NT2/D1 (cell line): ENCODE measurements at regions not wholly inside any gene's neighbourhood (a gene's known extent, or its start where the extent isn't known, plus 50 kb on each side); places are given as distances from the start of the nearest gene placed in this dataset.

ENCODE experiments used
- DNase-seq: peaks from one replicate; pipeline ENCODE4 v3.0.0-alpha.2; 2011; ENCODE audit warnings: low read depth, low spot score
- H3K27me3 ChIP-seq: 2 replicates; pipeline ENCODE4 v1.6.0; 2011; ENCODE audit warnings: mild to moderate bottlenecking; ENCODE audit not compliant: insufficient read length, insufficient read depth
- H3K36me3 ChIP-seq: 2 replicates; pipeline ENCODE4 v1.6.1; 2011; ENCODE audit warnings: mild to moderate bottlenecking, low read length, mixed read lengths; ENCODE audit not compliant: insufficient read depth, insufficient read length
- H3K4me1 ChIP-seq: 2 replicates; pipeline ENCODE4 v1.5.1; 2011; ENCODE audit not compliant: insufficient read depth, insufficient read length
- H3K4me3 ChIP-seq: 2 replicates; pipeline ENCODE4 v1.5.1; 2011; ENCODE audit warnings: low read depth; ENCODE audit not compliant: insufficient read length
- H3K9ac ChIP-seq: 2 replicates; pipeline ENCODE4 v1.6.0; 2011; ENCODE audit warnings: low read depth; ENCODE audit not compliant: insufficient read length
- H3K9me3 ChIP-seq: 2 replicates; pipeline ENCODE4 v1.5.1; 2011; ENCODE audit warnings: mild to moderate bottlenecking, low read length; ENCODE audit not compliant: insufficient read depth
- SUZ12 ChIP-seq: IDR thresholded peaks from 2 replicates; pipeline ENCODE4 v1.6.1; 2011; ENCODE audit not compliant: insufficient read length, insufficient read depth; ENCODE audit errors: extremely low read depth
- YY1 ChIP-seq: IDR thresholded peaks from 2 replicates; pipeline ENCODE4 v1.6.1; 2011; ENCODE audit not compliant: insufficient read length, insufficient read depth
- ZNF274 ChIP-seq: IDR thresholded peaks from 2 replicates; pipeline ENCODE4 v1.6.1; 2011; ENCODE audit warnings: mild to moderate bottlenecking, low read depth, low read length

- Histone ChIP-seq H3K9me3 (no peaks in the 10 kb centered on the region), H3K36me3 (no peaks in the 10 kb centered on the region), H3K4me1 (no peaks in the 10 kb centered on the region), H3K4me3 (no peak overlapping the region), H3K27me3 (no peaks in the 10 kb centered on the region), H3K9ac (no peak overlapping the region)
- DNase-seq = no peak
- TF ChIP-seq YY1 (no peak), ZNF274 (no peak), SUZ12 (no peak)
These were observed 247.8 kb upstream of the JAG1 start for GRCh38 chr20:10921491-10922010.

GRCh38 chr20:10922506-10922905 lies 248.7 kb upstream of the JAG1 start:
- no peak for DNase-seq
- Histone ChIP-seq H3K4me3 (no peak overlapping the region), H3K36me3 (no peaks in the 10 kb centered on the region), H3K9ac (no peak overlapping the region), H3K27me3 (no peaks in the 10 kb centered on the region), H3K9me3 (no peaks in the 10 kb centered on the region), H3K4me1 (no peaks in the 10 kb centered on the region)
- no peak for TF ChIP-seq YY1

GRCh38 chr20:10922941-10923340 lies 249.1 kb upstream of the JAG1 start:
- H3K36me3 ChIP-seq = no peaks in the 10 kb centered on the region
- H3K9me3 ChIP-seq = no peaks in the 10 kb centered on the region
- no peaks in the 10 kb centered on the region for H3K27me3 ChIP-seq
- H3K4me1 ChIP-seq = no peaks in the 10 kb centered on the region
- no peak overlapping the region for H3K9ac ChIP-seq
- DNase-seq = no peak
- H3K4me3 ChIP-seq = no peak overlapping the region
- TF ChIP-seq SUZ12 = no peak
- TF ChIP-seq ZNF274 = no peak
- TF ChIP-seq YY1 = no peak

- DNase-seq = no peak
- Histone ChIP-seq H3K27me3 (no peaks in the 10 kb centered on the region), H3K4me1 (no peaks in the 10 kb centered on the region)
These were observed 250.9 kb upstream of the JAG1 start for GRCh38 chr20:10924644-10925201.

GRCh38 chr20:10925767-10926166 lies 252.0 kb upstream of the JAG1 start:
- Histone ChIP-seq H3K27me3 (no peaks in the 10 kb centered on the region), H3K9ac (no peak overlapping the region), H3K36me3 (no peaks in the 10 kb centered on the region), H3K4me3 (no peak overlapping the region), H3K4me1 (no peaks in the 10 kb centered on the region), H3K9me3 (no peaks in the 10 kb centered on the region)
- DNase-seq = no peak
- TF ChIP-seq YY1 (no peak), SUZ12 (no peak), ZNF274 (no peak)

More at GRCh38 chr20:10924644-10925201, 250.9 kb upstream of the JAG1 start:
- Histone ChIP-seq H3K36me3 (no peaks in the 10 kb centered on the region), H3K4me3 (no peak overlapping the region), H3K9ac (no peak overlapping the region), H3K9me3 (no peaks in the 10 kb centered on the region)
- TF ChIP-seq SUZ12 (no peak), YY1 (no peak), ZNF274 (no peak)

- H3K4me1 ChIP-seq = no peaks in the 10 kb centered on the region
- H3K4me3 ChIP-seq = no peak overlapping the region
- DNase-seq = no peak
These were observed 253.3 kb upstream of the JAG1 start for GRCh38 chr20:10927011-10927583.

GRCh38 chr20:10927936-10928840 lies 254.4 kb upstream of the JAG1 start:
- H3K4me3 ChIP-seq = no peak overlapping the region
- H3K4me1 ChIP-seq = no peaks in the 10 kb centered on the region
- TF ChIP-seq ZNF274 (no peak), SUZ12 (no peak), YY1 (no peak)
- DNase-seq = no peak
- no peak overlapping the region for H3K9ac ChIP-seq
- H3K36me3 ChIP-seq = no peaks in the 10 kb centered on the region
- H3K27me3 ChIP-seq = no peaks in the 10 kb centered on the region
- no peaks in the 10 kb centered on the region for H3K9me3 ChIP-seq

More at GRCh38 chr20:10927011-10927583, 253.3 kb upstream of the JAG1 start:
- H3K27me3 ChIP-seq = no peaks in the 10 kb centered on the region
- TF ChIP-seq YY1 = no peak
- TF ChIP-seq ZNF274 = no peak
- TF ChIP-seq SUZ12 = no peak
- H3K9me3 ChIP-seq = no peaks in the 10 kb centered on the region
- no peak overlapping the region for H3K9ac ChIP-seq
- H3K36me3 ChIP-seq = no peaks in the 10 kb centered on the region
